ENCODE measurements at regions not wholly inside any gene's neighbourhood (a gene's known extent, or its start where the extent isn't known, plus 50 kb on each side); places are given as distances from the start of the nearest gene placed in this dataset.
"Not testable (repeated sequence)": the region's sequence is repeated elsewhere in the genome, so short reads cannot be mapped to it uniquely, and the experiment has no call there.

GRCh38 chr18:51260118-51260517 is 62.6 kb upstream of the MEX3C start:
- FAIRE-seq (no peak), DNase-seq (ENCODE audit: extremely low read depth in 1 of 4, low spot score in 3 of 4) (no peak), ATAC-seq (no peak)
- no peak for TF ChIP-seq ELF2 (CRISPR knock-in tag; IDR thresholded peaks at IDR 0.05)
- no peak for TF ChIP-seq NR2C2 (CRISPR knock-in tag; IDR thresholded peaks at IDR 0.05)
- TF ChIP-seq NR2C2 (tag; IDR thresholded peaks at IDR 0.05): no peak
- TF ChIP-seq HDAC6 (IDR thresholded peaks at IDR 0.05; ENCODE audit: low read depth, low read length): no peak
- no peak for TF ChIP-seq ESRRA (IDR thresholded peaks at IDR 0.05; ENCODE audit: borderline replicate concordance, low read depth)
- no peak for TF ChIP-seq ZNF165 (CRISPR knock-in tag; IDR thresholded peaks at IDR 0.05; ENCODE audit: borderline replicate concordance)
- no peak for TF ChIP-seq PCBP2 (IDR thresholded peaks at IDR 0.05; ENCODE audit: low read depth, low read length, poor library complexity, severe bottlenecking)
- TF ChIP-seq KDM2B (CRISPR knock-in tag; IDR thresholded peaks at IDR 0.05): no peak
- TF ChIP-seq NELFE (IDR thresholded peaks at IDR 0.05; ENCODE audit: insufficient read depth, insufficient read length): no peak
- Histone ChIP-seq H3K9me3 (replicated peaks; ENCODE audit: control insufficient read depth, insufficient read depth, low read depth, low read length) (no peaks in the 10 kb centered on the region), H3K36me3 (ENCODE audit: control insufficient read depth, insufficient read depth, low read length) (no peaks in the 10 kb centered on the region), H2AFZ (ENCODE audit: low read depth, low read length) (no peak overlapping the region), H3K9ac (ENCODE audit: insufficient read depth in 1 of 2, low read depth in 2 of 2, low read length in 2 of 2) (no peak overlapping the region), H3K4me2 (ENCODE audit: insufficient read depth, low read length) (no peak overlapping the region), H3K27ac (ENCODE audit: extremely low read depth, low read depth, low read length) (no peak overlapping the region), H4K20me1 (replicated peaks; ENCODE audit: control insufficient read depth, insufficient read depth, low read length) (no peaks in the 10 kb centered on the region), H3K27me3 (ENCODE audit: control insufficient read depth in 2 of 2, insufficient read depth in 2 of 2, low read length in 2 of 2) (no peaks in the 10 kb centered on the region; a peak in 1 of 5 replicates), H3K9me1 (ENCODE audit: control insufficient read depth, insufficient read depth, low read length) (no peaks in the 10 kb centered on the region), H3K79me2 (ENCODE audit: control insufficient read depth, insufficient read depth, low read length) (no peaks in the 10 kb centered on the region), H3K4me3 (no peak overlapping the region), H3K4me1 (replicated peaks in 1 of 2; ENCODE audit: control insufficient read depth in 2 of 2, insufficient read depth in 2 of 2, low read length in 2 of 2) (no peaks in the 10 kb centered on the region)
- in situ Hi-C loops (cut with MboI) (no loop called here), intact Hi-C loops (cut with micrococcal nuclease) (no loop called here)
- POLR2A ChIA-PET: no interaction called here
- no TSS peak for BruUV-seq (replicated peaks)
- 0% methylated on average over 2 of the region's 2 CpGs for WGBS (ENCODE audit: insufficient coverage, low coverage, missing lambda C conversion rate)
- CTCF ChIA-PET (ENCODE audit: low intra/inter-chr PET ratio): no interaction called here

GRCh38 chr18:51266077-51266476 is 68.6 kb upstream of the MEX3C start:
- intact Hi-C loops (cut with micrococcal nuclease); DNase-seq (ENCODE audit: extremely low read depth in 1 of 4, low spot score in 3 of 4); H3K27me3 ChIP-seq (ENCODE audit: control insufficient read depth in 2 of 2, insufficient read depth in 2 of 2, low read length in 2 of 2); H3K9me3 ChIP-seq (replicated peaks; ENCODE audit: control insufficient read depth, insufficient read depth, low read depth, low read length); H3K36me3 ChIP-seq (ENCODE audit: control insufficient read depth, insufficient read depth, low read length); H3K27ac ChIP-seq (ENCODE audit: extremely low read depth, low read depth, low read length); H3K9ac ChIP-seq (ENCODE audit: insufficient read depth in 1 of 2, low read depth in 2 of 2, low read length in 2 of 2); H4K20me1 ChIP-seq (replicated peaks; ENCODE audit: control insufficient read depth, insufficient read depth, low read length); in situ Hi-C loops (cut with MboI); POLR2A ChIA-PET; CTCF ChIA-PET (ENCODE audit: low intra/inter-chr PET ratio); H2AFZ ChIP-seq (ENCODE audit: low read depth, low read length); H3K9me1 ChIP-seq (ENCODE audit: control insufficient read depth, insufficient read depth, low read length); H3K4me1 ChIP-seq (replicated peaks in 1 of 2; ENCODE audit: control insufficient read depth in 2 of 2, insufficient read depth in 2 of 2, low read length in 2 of 2); H3K79me2 ChIP-seq (ENCODE audit: control insufficient read depth, insufficient read depth, low read length); FAIRE-seq; BruUV-seq (replicated peaks); ATAC-seq; H3K4me2 ChIP-seq (ENCODE audit: insufficient read depth, low read length); H3K4me3 ChIP-seq: not testable (repeated sequence)
- whole genome bisulfite sequencing (ENCODE audit: insufficient coverage, low coverage, missing lambda C conversion rate): 0% methylated on average over 4 of the region's 4 CpGs

All from K562 (cell line).